ENCODE measurements at regions not wholly inside any gene's neighbourhood (a gene's known extent, or its start where the extent isn't known, plus 50 kb on each side); places are given as distances from the start of the nearest gene placed in this dataset.
"Not testable (repeated sequence)": the region's sequence is repeated elsewhere in the genome, so short reads cannot be mapped to it uniquely, and the experiment has no call there.

DNA sequence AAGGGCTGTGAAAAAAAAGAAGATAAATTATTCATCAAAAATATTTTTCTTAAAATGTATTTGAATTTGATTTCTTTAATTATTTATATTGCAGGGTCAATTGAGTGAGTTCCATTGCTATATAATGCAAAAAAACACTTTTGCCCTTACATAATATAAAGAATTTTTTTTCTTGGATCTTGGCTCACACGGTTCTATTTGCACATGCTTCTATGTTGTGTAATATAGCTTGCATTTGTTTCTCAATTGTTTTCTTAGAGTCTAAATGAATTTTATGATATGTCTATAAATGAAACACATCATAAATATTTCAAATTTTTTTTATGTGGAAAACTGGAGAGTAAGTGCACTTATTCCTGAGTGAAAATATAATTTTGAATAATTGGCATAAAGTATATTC is 694.2 kb downstream of the SLC6A15 start:
- DNase-seq = no peak

DNA sequence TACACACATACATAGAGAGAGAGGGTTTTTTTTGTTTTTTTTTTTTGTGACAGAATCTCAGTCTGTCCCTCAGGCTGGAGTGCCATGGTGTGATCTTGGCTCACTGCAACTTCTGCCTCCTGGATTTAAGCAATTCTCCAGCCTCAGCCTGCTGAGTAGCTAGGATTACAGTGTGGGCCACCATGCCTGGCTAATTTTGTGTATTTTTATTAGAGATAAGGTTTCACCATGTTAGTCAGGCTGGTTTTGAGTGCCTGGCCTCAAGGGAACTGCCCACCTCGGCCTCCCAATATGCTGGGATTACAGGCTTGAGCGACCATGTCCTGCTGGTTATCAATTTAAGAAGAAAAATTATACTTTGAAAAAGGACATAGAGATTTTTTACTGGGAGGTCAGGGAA is 710.6 kb downstream of the SLC6A15 start:
- no peak for DNase-seq

DNA sequence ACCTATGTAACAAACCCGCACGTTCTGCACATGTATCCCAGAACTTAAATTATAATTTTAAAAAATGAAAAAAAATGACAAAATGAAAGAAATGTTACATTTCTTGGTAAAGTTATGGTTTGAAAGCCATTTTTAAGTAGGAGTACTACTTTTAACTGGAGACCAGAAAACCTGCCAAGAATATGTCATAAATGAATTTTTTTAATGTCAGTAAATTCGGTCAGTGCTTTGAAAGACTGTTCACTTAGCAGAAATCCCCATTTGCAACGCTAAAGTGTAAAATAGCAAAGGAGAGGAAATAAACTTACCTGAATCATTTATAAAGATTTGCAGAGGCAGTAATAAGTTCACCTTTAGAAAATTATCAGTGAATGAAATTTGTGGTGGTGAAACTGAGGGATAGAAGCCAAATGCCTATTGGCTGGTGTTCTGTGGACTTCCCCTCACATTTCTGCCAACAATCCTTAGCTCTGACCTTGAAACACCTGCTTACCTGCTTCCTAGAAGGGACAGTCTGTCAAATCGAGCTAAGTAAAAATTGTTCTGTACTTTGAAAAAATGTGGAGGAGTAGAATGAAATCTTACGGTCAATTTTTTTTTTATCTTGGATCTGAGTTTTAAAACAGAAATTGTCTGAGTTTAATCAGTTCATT is 714.2 kb downstream of the SLC6A15 start:
- no peak for DNase-seq

DNA sequence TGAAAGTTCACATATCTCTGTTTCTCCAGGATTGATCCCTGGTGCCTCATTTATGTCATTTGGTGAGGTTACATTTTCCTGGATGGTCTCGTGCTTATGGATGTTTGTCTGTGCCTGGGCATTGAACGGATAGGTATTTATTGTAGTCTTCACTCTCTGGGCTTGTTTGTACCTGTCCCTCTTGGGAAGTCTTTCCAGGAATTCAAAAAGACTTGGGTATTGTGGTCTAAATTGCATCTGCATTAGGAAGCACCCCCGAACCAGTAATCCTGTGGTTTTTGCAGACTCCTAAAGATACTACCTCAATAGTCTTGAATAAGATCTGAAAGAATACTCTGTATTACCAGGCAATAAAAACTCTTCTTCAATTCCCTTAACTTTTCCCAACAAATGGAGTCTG is 720.8 kb downstream of the SLC6A15 start:
- DNase-seq = no peak

DNA sequence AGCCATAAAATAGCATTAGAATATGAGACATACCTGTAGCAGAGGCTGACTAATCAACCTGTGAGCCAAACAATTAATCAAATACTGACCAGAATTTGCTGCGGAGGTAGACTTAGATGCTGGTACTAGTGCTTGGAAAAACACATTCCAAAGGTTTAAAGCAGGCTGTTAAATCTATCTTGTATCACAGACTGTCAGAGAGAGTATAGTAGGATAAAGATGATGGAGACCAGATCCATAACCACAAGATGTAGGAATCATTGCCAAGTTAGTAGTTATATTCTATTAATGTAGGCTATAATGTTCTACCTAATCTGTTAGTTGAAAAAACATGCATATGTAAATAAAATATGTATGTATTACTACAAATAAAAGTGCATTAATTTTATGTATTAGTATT is 726.2 kb downstream of the SLC6A15 start:
- DNase-seq = no peak

DNA sequence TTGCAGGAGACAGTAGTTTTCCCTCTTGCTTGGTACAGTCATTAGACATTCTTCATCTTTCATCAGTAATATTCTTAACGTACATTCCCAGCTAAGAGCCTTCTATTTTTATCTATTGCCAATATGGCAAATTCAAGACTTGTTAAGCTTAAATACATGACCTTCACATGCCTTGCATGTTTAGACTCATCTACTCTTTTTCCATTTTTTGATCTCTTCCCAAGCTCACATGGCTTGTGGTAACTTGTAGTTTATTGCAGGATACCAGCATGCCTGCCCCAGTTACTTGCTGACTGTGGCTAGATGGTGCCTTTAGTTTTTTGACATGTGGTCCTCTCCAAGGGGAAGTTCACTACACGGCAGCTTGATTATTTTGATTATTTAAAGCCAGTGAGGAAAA is 729.0 kb downstream of the SLC6A15 start:
- peak; percentile 2 for DNase-seq

DNA sequence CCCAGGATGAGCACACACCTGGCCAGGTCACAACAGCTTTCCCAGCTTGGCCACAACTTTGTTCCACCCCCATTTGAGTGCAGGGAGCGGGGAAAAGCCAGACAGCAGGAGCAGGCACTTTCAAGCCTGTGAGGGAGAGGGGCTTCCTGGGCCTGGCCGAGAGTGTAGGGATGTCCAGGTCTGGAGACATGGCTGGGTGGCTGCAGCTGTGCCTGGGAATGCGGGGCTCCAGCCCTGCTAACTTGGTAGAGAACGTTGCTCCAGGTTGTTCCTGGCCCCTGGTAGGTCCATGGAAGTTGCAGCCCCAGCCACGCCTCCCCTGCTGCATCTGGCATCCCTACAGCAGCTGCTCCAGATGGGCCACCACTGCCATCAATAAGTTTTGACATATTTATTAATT is 738.5 kb downstream of the SLC6A15 start:
- no peak for DNase-seq

DNA sequence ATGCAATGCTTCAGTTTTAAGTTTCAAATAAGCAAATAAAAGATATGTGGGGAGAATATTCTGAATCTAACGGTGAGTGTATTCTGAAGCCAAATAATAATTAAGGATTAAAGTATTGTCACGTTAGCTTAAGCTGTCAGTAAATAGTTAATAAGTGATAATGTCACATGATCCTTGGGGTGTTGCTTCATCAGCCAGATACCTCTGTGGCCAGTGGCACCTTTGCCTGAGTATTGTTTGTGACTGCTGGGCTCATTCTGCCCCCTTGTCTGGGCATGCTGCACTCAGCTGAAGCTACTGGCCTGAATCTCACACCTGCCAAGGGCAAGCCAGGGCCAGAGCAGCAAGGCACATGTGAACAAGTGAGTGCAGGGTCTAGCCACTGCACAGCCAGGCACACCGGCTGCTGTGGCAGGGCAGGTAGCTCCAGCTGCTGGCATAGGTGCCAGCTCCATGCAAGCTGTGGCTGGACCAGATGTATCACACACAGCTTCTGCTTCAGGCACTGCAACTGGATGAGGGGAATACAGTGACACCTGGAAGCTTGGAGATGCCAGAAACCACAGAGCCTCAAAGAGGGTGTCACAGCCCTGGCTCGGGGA is 739.7 kb downstream of the SLC6A15 start:
- no peak for DNase-seq

DNA sequence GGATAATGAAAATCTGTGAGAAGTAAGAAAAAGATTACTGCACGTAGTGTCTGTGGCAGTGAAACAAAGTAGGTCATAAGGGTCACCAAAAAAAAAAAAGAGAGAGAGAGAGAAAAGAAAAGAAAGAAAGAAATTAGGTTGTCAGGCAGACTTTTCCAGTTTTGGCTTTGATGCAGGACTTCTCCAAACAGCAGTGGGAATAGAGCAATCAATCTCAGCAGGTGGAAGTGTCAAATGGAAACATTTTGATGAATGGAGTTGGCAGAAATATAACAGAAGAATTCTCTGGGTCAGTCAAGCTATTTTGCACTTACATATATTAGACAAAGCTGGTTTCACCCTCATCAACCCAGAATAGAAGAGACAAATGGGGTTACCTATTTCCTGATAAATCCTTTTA is 745.8 kb downstream of the SLC6A15 start:
- no peak for DNase-seq

DNA sequence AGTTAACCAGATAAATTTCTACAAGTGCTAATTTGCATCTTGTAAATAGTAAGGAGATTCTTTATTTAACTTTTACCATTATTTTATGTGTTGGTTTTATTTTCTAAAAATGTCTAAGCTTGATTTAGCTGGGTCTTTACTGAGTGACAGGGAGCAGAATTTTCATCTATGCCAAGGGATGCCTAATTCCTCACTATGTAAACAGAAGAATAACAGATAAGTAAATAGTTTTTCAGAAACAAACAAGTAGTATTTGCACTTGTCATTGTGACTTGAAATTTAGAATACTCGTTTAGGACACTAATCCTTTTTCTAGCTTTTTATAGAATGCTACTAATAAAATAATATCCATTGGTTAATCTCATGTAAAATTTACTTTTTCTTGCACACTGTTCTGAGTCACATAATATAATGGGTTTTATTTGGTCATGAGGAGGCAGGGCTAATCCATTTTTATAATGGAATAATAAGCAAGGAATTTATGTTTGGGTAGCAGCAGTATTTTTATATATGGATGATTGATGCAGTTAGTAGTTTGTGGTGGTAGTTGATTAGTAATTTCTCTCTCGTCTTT is 746.5 kb downstream of the SLC6A15 start:
- no peak for DNase-seq

DNA sequence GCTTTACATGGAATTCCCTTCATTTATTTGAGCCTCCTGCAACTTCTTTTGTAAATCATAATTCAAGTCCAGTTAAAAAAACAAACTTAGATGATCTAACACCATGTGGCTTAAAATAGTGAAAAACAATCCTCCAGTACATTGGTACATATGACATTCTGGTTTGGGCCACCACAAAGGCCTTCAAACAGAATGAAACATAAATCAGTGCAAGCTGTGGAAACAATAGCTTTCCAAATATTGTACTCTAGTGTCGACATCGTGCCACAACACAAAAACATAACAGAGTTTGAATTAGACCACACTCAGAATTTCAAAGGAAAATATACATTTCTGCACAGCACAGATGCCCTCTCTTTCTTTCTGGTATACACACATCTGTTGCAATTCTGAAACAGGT is 751.3 kb downstream of the SLC6A15 start:
- DNase-seq = peak; percentile 68

DNA sequence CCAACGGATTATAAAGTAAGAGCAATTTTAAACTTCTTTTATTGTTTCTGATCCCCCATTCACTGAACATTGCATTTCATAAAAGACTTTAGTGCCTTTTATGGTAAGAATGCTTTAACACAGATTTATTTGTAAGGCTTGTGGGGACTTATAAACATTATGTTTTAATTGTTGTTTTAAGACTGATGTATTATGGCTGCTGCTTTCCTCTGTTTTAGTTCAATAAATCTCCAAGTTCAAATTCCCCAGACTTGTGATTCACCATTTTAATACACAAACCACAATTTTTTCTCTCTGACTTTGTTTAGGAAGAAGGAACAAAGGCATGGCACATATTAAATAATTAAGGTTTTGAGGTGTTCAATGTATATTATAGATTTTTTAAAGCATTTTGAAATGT is 753.3 kb downstream of the SLC6A15 start:
- peak; percentile 22 for DNase-seq

DNA sequence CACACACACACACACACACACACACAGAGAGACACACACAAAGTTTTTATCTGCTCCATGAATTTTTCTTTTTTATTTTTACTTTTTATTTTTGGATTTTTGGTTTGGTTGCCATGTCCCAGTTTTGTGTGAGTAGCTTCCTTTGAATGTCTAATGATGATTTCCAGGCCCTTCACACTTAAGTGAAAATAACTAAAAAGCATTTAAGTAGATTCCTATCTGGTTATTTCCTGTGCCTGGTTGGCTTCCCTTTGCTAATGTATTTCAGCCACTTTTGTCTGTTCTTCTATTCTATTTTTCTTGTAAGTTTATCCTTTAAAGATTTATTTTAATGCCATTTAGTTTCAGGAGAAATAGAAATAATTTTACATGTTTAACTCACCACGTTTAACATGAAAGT is 755.4 kb downstream of the SLC6A15 start:
- DNase-seq = no peak

DNA sequence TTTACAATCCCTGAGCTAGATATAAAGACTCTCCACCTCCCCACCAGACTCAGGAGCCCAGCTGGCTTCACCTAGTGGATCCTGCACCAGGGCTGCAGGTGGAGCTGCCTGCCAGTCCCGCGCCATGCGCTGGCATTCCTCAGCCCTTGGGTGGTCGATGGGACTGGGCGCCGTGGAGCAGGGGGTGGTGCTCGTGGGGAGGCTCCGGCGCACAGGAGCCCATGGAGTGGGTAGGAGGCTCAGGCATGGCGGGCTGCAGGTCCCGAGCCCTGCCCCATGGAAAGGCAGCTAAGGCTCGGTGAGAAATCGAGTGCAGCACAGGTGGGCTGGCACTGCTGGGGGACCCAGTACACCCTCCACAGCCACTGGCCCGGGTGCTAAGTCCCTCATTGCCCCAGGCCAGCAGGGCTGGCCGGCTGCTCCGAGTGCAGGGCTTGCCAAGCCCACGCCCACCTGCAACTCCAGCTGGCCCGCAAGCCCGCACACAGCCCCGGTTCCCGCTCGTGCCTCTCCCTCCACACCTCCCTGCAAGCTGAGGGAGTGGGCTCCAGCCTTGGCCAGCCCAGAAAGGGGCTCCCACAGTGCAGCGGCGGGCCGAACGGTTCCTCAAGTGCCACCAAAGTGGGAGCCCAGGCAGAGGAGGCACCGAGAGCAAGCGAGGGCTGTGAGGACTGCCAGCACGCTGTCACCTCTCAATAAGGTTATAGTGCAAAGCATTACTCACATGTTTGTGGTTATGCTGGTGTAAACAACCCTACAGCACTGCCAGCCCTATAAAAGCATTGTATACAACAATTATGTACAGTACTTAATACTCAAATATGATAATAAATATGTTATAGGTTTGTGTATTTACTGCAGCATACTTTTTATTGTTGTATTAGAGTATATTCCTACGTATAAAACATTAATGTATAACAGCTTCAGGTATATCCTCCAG is 757.3 kb downstream of the SLC6A15 start:
- not testable (repeated sequence) for DNase-seq

DNA sequence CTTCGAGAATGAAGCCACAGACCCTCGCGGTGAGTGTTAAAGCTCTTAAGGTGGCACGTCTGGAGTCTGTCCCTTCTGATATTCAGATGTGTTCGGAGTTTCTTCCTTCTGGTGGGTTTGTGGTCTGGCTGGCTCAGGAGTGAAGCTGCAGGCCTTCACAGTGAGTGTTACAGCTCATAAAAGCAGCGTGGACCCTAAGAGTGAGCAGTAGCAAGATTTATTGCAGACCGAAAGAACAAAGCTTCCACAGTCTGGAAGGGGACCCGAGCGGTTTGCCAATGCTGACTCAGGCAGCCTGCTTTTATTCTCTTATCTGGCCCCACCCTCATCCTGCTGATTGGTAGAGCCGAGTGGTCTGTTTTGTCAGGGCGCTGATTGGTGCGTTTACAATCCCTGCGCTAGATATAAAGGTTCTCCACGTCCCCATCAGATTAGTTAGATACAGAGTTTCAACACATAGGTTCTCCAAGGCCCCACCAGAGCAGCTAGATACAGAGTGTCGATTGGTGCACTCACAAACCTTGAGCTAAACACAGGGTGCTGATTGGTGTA is 758.1 kb downstream of the SLC6A15 start:
- DNase-seq = not testable (repeated sequence)

DNA sequence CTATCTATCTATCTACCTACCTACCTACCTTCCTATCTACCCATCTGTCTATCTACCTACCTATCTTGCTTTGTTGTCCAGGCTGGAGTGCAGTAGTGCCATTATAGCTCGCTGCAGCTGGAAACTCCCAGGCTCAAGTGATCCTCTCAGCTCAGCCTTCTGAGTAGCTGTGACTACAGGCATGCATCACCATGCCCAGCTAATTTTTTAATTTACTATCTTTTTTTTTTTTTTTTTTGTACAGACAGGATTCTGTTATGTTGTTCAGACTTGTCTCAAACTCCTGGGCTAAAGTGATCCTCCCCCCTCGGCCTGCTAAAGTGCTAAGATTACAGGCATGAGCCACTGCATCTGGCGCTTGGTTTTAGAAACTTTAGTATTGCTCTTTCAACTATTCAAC is 762.4 kb downstream of the SLC6A15 start:
- DNase-seq = no peak

DNA sequence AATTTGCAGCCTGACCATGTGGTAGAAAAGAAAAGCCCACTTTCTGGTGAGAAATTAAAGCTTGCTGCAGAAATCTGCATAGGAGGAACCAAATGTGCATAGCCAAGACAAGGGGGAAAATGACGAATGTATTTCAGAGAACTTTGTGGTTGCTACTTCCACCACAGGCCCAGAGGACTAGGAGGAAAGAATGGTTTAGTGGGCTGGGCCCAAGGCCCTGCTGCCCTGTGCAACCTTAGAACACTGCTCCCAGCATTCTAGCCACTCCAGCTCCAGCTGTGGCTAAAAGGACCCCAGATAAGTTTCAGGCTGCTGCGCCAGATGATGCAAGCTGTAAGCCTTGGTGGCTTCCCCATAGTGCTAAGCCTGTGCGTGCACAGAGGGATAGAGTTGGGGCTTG is 764.3 kb downstream of the SLC6A15 start:
- no peak for DNase-seq

DNA sequence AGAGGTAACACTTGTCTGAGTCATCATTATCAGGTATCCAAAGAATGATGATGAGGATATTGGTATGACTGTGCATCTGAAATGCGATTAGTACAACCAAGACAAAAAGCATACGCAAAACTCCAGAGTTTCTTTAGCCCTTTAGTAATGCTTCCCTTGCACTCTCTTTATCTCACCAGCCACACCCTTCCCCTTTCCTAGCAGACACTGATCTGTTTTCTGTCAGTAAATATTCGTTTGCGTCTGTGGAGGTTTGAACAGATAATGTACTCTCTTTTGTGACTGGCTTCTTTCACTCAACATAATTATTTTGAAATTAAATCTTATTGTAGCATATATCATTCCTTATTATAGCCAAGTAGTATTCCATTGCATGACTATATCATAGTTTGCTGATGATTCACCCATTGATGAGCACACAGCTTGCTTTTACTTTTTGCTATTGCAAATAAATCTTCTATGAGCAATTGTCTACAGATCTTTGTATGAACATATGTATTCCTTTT is 775.7 kb downstream of the SLC6A15 start:
- DNase-seq = peak; percentile 59

DNA sequence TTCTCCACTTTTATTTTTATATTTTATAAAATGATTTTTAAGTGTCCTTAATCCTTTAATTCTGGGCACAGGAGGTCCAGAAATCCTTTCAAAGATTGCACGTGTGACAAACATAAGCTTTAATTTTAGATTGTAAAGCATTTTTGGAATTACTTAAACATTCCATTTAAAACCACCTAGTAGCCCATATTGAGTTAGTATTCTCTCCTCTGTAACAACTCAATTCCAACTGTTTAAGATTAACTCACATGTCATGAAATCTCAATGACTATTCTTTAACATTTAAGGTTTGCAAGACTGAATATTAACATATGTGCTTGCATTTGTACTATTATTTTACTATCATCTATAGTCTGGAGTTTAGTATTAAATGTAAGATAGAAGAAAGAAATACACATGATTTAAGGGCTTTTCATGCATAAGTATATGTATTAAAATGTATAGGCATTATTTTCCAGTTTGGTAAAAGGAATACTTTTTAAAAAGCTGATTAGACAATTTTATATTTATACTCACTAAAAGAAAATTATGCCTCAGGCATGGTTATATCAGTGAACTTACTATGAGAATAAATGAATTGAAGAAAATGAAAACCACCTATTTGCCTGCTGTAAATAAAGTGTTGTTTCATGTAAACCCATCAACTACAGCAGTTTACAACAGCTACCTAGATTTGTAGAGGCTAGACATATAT is 776.9 kb downstream of the SLC6A15 start:
- peak; percentile 16 for DNase-seq

DNA sequence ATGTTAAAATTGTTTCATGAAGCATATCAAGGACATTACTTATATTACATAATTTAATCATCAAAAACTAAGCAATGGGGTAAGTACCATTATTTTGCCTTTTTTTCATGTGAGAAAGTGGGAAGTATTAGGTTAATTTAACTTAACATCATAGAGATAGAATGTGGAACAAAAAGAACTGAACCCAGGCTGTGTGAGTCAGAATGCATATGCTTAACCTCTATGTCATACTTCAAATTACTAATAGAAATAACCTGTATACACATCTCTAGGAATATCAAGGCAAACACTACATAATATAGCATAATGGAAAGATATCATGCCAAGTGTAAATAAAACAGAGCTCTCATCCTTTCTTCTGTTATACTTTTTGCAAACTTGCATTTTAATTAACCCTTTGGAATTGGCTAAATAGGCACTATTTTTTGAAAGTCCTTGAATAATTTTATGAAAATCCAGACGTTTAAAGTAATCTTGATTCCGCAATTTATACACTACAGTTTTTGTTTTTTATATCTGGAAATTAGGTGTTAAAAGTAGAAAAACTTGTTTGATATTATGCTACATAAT is 777.7 kb downstream of the SLC6A15 start:
- peak; percentile 18 for DNase-seq

DNA sequence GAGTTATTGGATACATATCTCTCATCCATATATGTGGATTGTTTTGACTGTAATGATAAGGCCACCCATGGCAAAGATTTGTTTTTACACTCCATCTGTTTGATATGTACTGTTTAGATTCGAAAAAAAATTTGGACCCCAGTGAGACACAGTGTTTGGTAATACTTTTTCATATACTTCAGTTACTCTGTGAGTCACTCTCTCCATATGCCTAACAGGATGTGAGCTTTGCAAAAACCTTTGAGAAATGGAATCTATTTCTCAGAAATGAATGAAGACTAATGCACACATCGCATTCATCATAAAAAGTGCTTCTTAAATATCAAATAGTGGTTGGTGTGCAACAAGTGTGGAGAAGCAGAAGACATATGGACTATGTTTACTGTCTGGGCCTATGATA is 781.5 kb downstream of the SLC6A15 start:
- peak; percentile 77 for DNase-seq
